MM.1S (cell line): ENCODE measurements at regions not wholly inside any gene's neighbourhood (a gene's known extent, or its start where the extent isn't known, plus 50 kb on each side); places are given as distances from the start of the nearest gene placed in this dataset.

Experiments used
- EZH2 ChIP-seq: fragments of 300-600 bp; sonication (generic); optimal IDR thresholded peaks from 2 replicates; pipeline ENCODE3; 2017; ENCODE audit warnings: low read depth, mild to moderate bottlenecking, antibody characterized with exemption, low read length, mixed read lengths
- TF ChIP-seq, protein P1 (sequence below): fragments of 300-600 bp; sonication (generic); IDR thresholded peaks from 2 replicates; pipeline ENCODE4 v1.5.1; 2016; ENCODE audit warnings: antibody characterized with exemption, low read length, mixed read lengths

DNA sequence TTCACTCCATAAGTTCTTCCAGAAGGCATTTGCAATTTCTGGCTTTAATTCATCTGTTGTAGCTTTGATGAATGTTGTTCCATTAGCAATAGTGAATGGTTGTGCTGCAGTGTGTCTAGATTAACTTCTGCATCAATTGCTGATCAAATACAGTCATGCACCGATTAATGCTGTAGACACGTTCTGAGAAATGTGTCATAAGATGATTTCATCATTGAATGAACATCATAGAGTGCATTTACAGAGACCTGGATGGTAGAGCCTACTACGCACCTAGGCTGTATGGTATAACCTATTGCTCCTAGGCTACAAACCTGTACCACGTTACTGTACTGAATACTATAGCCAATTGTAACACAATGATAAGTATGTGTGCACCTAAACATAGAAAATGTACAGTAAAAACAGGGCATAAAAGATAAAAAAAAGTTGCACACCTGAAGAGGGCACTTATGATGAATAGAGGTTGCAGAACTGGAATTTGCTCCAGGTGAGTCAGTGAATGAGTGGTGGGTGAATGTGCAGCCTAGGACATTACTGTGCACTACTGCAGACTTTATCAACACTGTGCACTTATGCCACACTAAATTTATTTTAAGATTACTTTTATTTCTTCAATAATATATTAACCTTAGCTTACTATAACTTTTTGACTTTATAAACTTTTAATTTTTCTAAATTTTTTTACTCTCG, 170.7 kb downstream of the HERPUD2 start:
- TF ChIP-seq, protein P1, sequence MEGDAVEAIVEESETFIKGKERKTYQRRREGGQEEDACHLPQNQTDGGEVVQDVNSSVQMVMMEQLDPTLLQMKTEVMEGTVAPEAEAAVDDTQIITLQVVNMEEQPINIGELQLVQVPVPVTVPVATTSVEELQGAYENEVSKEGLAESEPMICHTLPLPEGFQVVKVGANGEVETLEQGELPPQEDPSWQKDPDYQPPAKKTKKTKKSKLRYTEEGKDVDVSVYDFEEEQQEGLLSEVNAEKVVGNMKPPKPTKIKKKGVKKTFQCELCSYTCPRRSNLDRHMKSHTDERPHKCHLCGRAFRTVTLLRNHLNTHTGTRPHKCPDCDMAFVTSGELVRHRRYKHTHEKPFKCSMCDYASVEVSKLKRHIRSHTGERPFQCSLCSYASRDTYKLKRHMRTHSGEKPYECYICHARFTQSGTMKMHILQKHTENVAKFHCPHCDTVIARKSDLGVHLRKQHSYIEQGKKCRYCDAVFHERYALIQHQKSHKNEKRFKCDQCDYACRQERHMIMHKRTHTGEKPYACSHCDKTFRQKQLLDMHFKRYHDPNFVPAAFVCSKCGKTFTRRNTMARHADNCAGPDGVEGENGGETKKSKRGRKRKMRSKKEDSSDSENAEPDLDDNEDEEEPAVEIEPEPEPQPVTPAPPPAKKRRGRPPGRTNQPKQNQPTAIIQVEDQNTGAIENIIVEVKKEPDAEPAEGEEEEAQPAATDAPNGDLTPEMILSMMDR: no peak
- no peak for TF ChIP-seq EZH2
